Gastroesophageal sphincter (tissue), 4 donors: ENCODE measurements at regions not wholly inside any gene's neighbourhood (a gene's known extent, or its start where the extent isn't known, plus 50 kb on each side); places are given as distances from the start of the nearest gene placed in this dataset.

Experiments used
- ATAC-seq: fragments of 150-250 bp; one replicate; pipeline ENCODE4 v1.9.1; 2016; ENCODE audit warnings: mild to moderate bottlenecking, moderate library complexity
- H3K27ac ChIP-seq, 4 donors: fragments of 200-600 bp; sonication (generic) in 3 of 4; 1 replicate in 3 of 4; 2 replicates in 1 of 4; pipeline ENCODE4 v1.5.1; 2016 to 2019
- H3K27me3 ChIP-seq: fragments of 200-600 bp; sonication (generic); one replicate; pipeline ENCODE4 v1.5.1; 2019
- H3K36me3 ChIP-seq, 2 donors: fragments of 200-600 bp; sonication (generic); one replicate each; pipeline ENCODE4 v1.5.1; 2019; ENCODE audit warnings: control low read depth in 1 of 2
- H3K4me1 ChIP-seq, 3 donors: fragments of 200-600 bp; sonication (generic); 1 replicate in 2 of 3; 2 replicates in 1 of 3; pipeline ENCODE4 v1.5.1; 2016 to 2019; ENCODE audit warnings: control low read depth in 2 of 3
- H3K4me3 ChIP-seq, 2 donors: fragments of 200-600 bp; sonication (generic); one replicate each; pipeline ENCODE4 v1.5.1; 2019; ENCODE audit warnings: mild to moderate bottlenecking in 1 of 2, moderate library complexity in 1 of 2
- H3K9me3 ChIP-seq, 3 donors: fragments of 200-600 bp; sonication (generic); one replicate each; pipeline ENCODE4 v1.5.1; 2017 to 2019; ENCODE audit warnings: control low read depth in 2 of 3
- CTCF ChIP-seq, 4 experiments: fragments of 200-600 bp in 2 of 4; fragments of 450-650 bp in 2 of 4; sonication (generic) in 1 of 4; IDR thresholded peaks; one replicate each; pipeline ENCODE4 v1.5.1; 2017 to 2019; ENCODE audit warnings: antibody characterized with exemption in 4 of 4, mild to moderate bottlenecking in 2 of 4, moderate library complexity in 2 of 4
- EP300 ChIP-seq: sonication (generic); formaldehyde crosslinking; IDR thresholded peaks from one replicate; pipeline ENCODE4 v1.6.1; 2017; ENCODE audit warnings: antibody characterized with exemption, mild to moderate bottlenecking
- POLR2A ChIP-seq, 2 donors: fragments of 450-650 bp; IDR thresholded peaks; one replicate each; pipeline ENCODE4 v1.6.1; 2017; ENCODE audit warnings: antibody characterized with exemption in 2 of 2, mild to moderate bottlenecking in 2 of 2, moderate library complexity in 1 of 2
- POLR2AphosphoS5 ChIP-seq: sonication (generic); formaldehyde crosslinking; IDR thresholded peaks from one replicate; pipeline ENCODE4 v1.6.1; 2017; ENCODE audit warnings: antibody characterized with exemption
- WGBS, 2 donors: methylation state at CpG; one replicate each; pipeline ENCODE4 v1.1.5; 2018; ENCODE audit warnings: low coverage in 1 of 2; 5-methylcytosine and 5-hydroxymethylcytosine counted together

- WGBS, 2 donors, result 90 to 94% methylated on average over 2 of the region's 2 CpGs
- ATAC-seq, result no peak
- Histone ChIP-seq H3K9me3 (no peaks in the 10 kb centered on the region), H3K4me1 (peaks cover 0 to 3% (median 0%) of the 10 kb centered on the region in 3 donors), H3K4me3 (no peak overlapping the region), H3K27ac (no peak overlapping the region), H3K36me3 (no peaks in the 10 kb centered on the region), H3K27me3 (no peaks in the 10 kb centered on the region)
- TF ChIP-seq POLR2A (IDR thresholded peaks at IDR 0.05) (no peak), POLR2AphosphoS5 (no peak), EP300 (no peak), CTCF (IDR thresholded peaks at IDR 0.05) (no peak)
Measured at GRCh38 chr6:10276106-10276505, 138.8 kb downstream of the TFAP2A start.

- TF ChIP-seq CTCF (IDR thresholded peaks at IDR 0.05) (no peak), POLR2AphosphoS5 (no peak), EP300 (no peak), POLR2A (IDR thresholded peaks at IDR 0.05) (no peak)
- Histone ChIP-seq H3K27ac (no peak overlapping the region), H3K4me3 (no peak overlapping the region), H3K36me3 (no peaks in the 10 kb centered on the region), H3K27me3 (peaks cover 16% of the 10 kb centered on the region), H3K9me3 (no peaks in the 10 kb centered on the region), H3K4me1 (no peaks in the 10 kb centered on the region)
- WGBS, 2 donors, result 78 to 81% methylated on average over 2 of the region's 2 CpGs
- ATAC-seq, result no peak
Measured at GRCh38 chr6:10272591-10272990, 142.3 kb downstream of the TFAP2A start.

- Histone ChIP-seq H3K27me3 (peaks cover 22% of the 10 kb centered on the region), H3K4me3 (no peak overlapping the region), H3K36me3 (no peaks in the 10 kb centered on the region), H3K9me3 (no peaks in the 10 kb centered on the region), H3K27ac (no peak overlapping the region), H3K4me1 (no peaks in the 10 kb centered on the region)
- WGBS, 2 donors, result 57 to 76% methylated on average over 1 of the region's 1 CpG
- ATAC-seq, result no peak
- TF ChIP-seq POLR2AphosphoS5 (no peak), EP300 (no peak), POLR2A (IDR thresholded peaks at IDR 0.05) (no peak), CTCF (IDR thresholded peaks at IDR 0.05) (no peak)
Measured at GRCh38 chr6:10271982-10272381, 142.9 kb downstream of the TFAP2A start.

GRCh38 chr6:10269814-10270472 lies 144.9 kb downstream of the TFAP2A start:
- H3K4me3 ChIP-seq, result no peak overlapping the region
- H3K9me3 ChIP-seq, result no peaks in the 10 kb centered on the region
- TF ChIP-seq EP300 (no peak), CTCF (IDR thresholded peaks at IDR 0.05) (no peak), POLR2A (IDR thresholded peaks at IDR 0.05) (no peak), POLR2AphosphoS5 (no peak)
- H3K36me3 ChIP-seq, result no peaks in the 10 kb centered on the region
- ATAC-seq, result no peak
- no peaks in the 10 kb centered on the region for H3K4me1 ChIP-seq
- H3K27me3 ChIP-seq, result peaks cover 22% of the 10 kb centered on the region
- no peak overlapping the region for H3K27ac ChIP-seq
- WGBS, 2 donors, result 75 to 81% methylated on average over 6 of the region's 6 CpGs

GRCh38 chr6:10268611-10269310 lies 146.1 kb downstream of the TFAP2A start:
- no peak for ATAC-seq
- no peaks in the 10 kb centered on the region for H3K4me1 ChIP-seq
- no peak overlapping the region for H3K4me3 ChIP-seq
- H3K36me3 ChIP-seq, result no peaks in the 10 kb centered on the region
- no peaks in the 10 kb centered on the region for H3K9me3 ChIP-seq
- 8 to 11% methylated on average over 12 of the region's 14 CpGs for WGBS, 2 donors
- no peak for TF ChIP-seq POLR2A (IDR thresholded peaks at IDR 0.05)
- TF ChIP-seq CTCF (IDR thresholded peaks at IDR 0.05), result no peak
- TF ChIP-seq POLR2AphosphoS5, result no peak
- TF ChIP-seq EP300, result no peak
- peaks cover 22% of the 10 kb centered on the region for H3K27me3 ChIP-seq
- H3K27ac ChIP-seq, result no peak overlapping the region
